Stimulated activated CD4-positive, alpha-beta T cell treated with anti-CD3 and anti-CD28 coated beads, Interleukin-15, amount 100 ng/mL, for 48 hours (primary cell): ENCODE measurements at regions not wholly inside any gene's neighbourhood (a gene's known extent, or its start where the extent isn't known, plus 50 kb on each side); places are given as distances from the start of the nearest gene placed in this dataset.
"Not testable (repeated sequence)": the region's sequence is repeated elsewhere in the genome, so short reads cannot be mapped to it uniquely, and the experiment has no call there.

Experiments
- DNase-seq, 2 donors: peaks; one replicate each; pipeline ENCODE4 v3.0.0-alpha.2; 2020; ENCODE audit warnings: low read depth in 2 of 2

- DNase-seq, result no peak
Observed at GRCh38 chr19:31529121-31529520, 179.9 kb upstream of the TSHZ3 start.

DNA sequence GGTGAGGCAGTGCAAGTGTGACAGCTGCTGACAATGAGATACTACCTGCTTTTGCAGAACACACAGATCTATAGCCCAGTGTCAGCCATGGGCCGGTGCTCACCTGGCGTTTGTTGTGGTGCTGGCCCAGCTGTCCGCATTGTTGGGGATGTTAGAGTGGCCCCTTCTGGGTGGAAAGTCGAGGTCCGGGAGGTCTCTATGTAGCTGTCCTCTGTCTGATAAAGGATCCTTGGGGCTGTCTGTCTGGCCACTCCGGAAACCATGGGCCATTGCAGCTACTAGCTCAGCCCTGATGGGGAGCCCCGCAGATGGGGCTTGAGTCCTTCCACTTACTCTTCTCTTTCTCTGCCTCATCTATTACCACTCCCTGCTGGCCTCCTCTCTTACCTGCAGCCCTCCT lies 181.5 kb upstream of the TSHZ3 start:
- DNase-seq, result no peak

GRCh38 chr19:31531326-31531725 lies 182.1 kb upstream of the TSHZ3 start:
- DNase-seq, result no peak

DNA sequence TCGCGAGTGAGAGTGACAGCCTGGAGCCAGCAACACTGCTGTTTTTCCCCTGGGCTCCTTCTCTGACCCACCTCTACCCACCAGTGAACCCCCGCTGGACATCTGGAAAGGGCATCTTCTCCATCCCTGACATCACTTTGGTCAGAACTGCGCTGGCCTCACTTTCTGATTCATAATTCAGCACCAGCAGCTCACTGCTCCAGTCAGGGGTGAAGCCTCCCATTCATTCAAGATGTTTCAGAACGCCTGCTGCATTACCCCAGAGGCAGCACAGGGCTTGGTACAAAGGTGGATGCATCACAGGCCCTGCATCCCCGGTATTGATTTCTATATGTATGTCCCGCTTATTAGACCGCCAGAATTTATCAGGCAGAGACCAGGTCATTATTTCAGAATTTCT lies 182.8 kb upstream of the TSHZ3 start:
- DNase-seq, result no peak

- DNase-seq, result no peak
Observed at GRCh38 chr19:31533114-31533513, 183.9 kb upstream of the TSHZ3 start.

DNA sequence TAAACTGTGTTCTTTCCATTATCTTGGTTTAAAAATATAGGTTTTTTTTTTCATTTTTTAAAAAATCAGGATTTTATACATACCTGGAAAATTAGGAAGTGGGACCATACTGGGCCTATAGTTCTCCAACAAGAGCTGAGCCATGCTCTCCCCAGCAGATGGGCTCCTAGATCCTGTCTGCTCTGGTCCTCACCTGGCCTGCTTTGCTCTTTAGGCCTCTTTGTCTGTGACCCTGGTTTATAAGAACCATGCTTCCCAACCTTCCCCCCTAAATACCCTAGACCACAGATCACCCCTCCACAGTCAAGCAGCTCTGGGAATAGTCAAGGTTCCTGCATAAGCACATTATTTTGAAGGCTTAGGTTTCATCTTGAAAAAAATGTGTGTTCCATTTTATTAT lies 185.0 kb upstream of the TSHZ3 start:
- DNase-seq, result no peak

- DNase-seq, result no peak
Observed at GRCh38 chr19:31534786-31535657, 185.8 kb upstream of the TSHZ3 start.

GRCh38 chr19:31535691-31536460 lies 186.6 kb upstream of the TSHZ3 start:
- DNase-seq, result no peak

DNA sequence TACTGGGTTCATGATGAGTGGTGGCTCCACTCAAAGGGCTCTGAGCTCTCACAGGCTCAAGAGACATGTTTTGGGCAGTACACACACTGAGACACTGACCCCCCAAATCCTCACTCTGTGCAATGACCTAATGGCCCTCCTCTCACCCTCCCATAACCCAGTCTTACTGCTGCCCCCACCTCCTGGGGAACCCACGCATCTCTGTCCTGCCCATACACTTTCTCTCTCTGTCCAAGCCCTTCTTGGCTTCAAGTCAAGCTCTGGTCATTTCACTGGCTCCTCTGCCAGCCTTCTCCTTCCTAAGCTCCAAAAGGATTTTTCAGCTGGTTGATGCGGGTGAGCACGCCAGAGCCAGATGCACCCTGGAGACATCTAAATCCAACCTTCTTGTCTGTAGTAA lies 187.9 kb upstream of the TSHZ3 start:
- DNase-seq, result no peak

DNA sequence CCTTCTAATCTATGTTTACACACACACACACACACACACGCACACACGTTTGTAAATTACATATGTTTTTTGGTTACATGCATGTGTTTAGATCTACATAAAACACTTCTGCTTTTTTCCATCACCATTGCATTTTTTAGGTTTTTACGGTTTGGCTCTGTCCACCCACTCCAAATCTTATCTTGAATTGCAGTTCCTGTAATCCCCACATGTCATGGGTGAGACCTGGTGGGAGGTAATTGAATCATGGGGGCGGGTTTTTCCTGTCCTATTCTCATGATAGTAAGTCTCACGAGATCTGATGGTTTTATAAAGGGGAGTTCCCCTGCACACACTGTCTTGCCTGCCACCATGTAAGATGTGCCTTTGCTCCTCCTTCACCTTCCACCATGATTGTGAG lies 188.7 kb upstream of the TSHZ3 start:
- not testable (repeated sequence) for DNase-seq

- DNase-seq, result no peak
Observed at GRCh38 chr19:31538879-31539278, 189.6 kb upstream of the TSHZ3 start.

- DNase-seq, result no peak
Observed at GRCh38 chr19:31539386-31539785, 190.2 kb upstream of the TSHZ3 start.

GRCh38 chr19:31541396-31541795 lies 192.2 kb upstream of the TSHZ3 start:
- no peak for DNase-seq

DNA sequence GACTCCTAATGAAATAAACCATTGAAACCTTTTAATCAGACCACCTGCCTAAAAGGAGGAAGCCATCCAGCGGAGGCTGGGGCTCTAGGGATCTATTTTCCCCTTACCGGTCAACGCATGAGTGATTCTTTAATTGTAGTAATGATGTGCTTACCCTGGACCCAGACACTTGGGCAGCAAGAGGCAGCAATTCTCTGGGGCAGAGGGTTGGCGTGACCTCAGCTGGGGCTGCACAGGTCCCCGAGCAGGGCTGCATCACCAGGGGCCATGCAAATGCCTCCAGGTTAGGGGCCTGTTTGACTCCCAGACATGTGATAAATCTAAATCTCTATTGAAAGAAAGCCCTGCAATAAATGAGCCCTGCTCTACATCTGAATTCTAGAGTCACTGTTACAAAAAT lies 194.2 kb upstream of the TSHZ3 start:
- no peak for DNase-seq

- no peak for DNase-seq
Observed at GRCh38 chr19:31545777-31546176, 196.5 kb upstream of the TSHZ3 start.

DNA sequence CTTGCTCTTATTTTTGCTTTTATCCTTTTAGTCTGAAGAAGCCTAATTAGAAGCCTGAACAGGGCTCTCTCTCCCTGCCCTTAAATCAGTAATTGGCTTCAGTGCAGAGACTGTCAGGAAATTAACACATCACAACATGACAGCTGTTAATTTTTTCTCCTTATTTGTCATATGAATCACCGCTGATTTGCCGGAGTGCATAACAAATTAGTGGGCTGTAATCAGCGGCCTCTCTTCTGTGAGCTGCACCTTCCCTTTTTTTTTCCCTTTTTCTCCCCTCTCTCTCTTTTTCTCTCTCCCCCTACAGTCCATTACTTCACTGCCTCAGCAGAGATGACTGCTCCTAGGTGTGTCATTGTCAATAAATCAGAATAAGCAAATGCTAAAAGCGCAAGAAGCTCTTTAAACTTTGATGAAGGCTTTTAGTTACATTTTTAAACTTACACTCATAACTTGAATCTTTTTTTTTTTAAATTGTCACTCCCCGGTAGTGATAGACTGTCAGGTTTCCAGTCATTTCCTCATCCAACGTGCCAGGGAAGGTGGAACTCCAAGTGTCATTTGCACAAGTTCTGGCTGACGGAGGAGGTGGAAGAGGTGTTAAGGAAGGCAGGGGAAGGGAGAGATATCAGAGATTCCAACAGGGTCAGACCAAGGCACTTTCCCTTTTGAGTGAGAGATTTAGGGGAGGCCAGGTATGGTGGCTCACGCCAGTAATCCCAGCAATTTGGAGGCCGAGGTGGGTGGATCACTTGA lies 197.1 kb upstream of the TSHZ3 start:
- DNase-seq, result no peak

- DNase-seq, result no peak
Observed at GRCh38 chr19:31548941-31549340, 199.7 kb upstream of the TSHZ3 start.

DNA sequence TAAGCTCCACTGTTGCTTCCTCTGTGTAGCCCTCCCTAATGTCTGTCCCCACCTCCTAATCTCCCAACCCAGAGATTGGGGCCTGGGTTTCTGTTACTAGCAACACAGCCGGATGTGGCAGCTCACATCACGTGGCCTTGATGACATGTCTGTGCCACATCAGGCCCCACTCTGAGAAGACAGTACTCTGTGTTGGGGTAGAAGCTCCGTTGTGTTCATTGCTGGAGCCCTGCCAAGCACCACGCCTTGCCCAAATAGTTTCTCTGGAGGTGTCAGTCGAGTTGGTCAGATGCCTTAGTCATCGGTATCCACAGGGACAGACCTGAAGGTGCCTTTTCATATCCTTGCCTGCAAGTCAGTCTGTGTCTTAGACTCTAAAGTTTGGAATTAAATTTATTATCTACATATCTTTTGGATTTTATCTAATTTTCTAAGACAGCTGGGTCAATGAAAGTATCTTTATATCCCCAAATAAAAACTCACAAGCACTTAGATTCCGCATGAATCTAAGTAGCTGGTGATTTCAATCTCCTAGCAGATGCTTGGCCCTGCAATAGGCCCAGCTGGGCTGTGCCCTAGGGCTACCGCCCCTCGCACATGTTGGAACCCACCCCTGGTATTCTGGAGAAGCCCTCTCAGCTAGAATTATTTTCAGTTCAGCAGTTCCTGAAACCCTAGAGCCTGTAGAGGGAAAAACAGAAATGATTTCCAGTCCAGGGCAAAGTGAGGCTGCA lies 204.0 kb upstream of the TSHZ3 start:
- DNase-seq, result no peak

- DNase-seq, result no peak
Observed at GRCh38 chr19:31553846-31554215, 204.6 kb upstream of the TSHZ3 start.

DNA sequence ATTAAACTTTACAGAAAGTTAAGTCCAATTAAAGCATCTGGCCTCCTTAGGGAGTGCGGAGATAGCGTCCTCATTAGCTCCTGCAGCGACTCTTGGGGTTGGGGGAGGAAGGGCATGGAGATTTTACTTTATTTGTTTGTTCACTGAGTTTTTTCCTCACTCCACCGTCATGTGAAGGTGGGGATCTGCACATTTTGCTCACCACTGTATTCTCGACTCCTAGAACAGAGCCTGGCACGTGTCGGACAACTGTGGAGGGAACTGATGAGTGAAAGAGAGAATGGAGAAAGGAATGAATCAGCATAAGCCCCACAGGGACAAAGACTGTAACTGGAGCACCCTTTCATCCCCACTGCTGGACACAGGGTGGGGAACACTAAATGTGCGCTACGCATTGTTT lies 205.1 kb upstream of the TSHZ3 start:
- DNase-seq, result no peak

- no peak for DNase-seq
Observed at GRCh38 chr19:31555634-31556215, 206.5 kb upstream of the TSHZ3 start.
